ENCODE measurements at regions not wholly inside any gene's neighbourhood (a gene's known extent, or its start where the extent isn't known, plus 50 kb on each side); places are given as distances from the start of the nearest gene placed in this dataset.

DNA sequence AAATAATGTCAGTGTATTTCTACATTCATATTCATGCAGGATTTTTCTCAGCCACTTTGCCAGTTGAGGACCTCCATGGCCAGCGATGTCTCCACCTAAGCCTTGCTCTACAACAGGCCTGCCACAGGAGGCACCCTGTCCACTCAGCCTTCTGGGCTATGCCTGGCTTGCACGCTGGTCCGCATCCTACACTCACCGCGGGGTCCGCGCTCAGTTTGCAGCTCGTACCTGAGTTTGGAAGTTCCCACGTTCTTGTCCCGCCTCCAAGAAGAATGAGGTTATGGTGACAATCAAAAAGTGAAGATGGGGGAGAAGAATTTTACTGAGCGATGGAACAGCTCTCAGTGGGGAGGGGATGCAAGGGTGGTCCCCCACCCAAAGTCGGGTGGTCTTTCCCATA lies 93.6 kb upstream of the GRIK1 start:
- H3K36me3 ChIP-seq (ENCODE audit: control insufficient read depth, insufficient read depth, low read length): no peaks in the 10 kb centered on the region
- no peaks in the 10 kb centered on the region for H3K79me2 ChIP-seq (ENCODE audit: control insufficient read depth, insufficient read depth, low read length)
- no peaks in the 10 kb centered on the region for H4K20me1 ChIP-seq (ENCODE audit: control insufficient read depth, extremely low read depth, insufficient read depth, low read length)
- no peak overlapping the region for H3K9ac ChIP-seq (ENCODE audit: insufficient read depth, low read length)
- TF ChIP-seq EZH2 (IDR thresholded peaks at IDR 0.05; ENCODE audit: low read length, missing control alignments): no peak
- TF ChIP-seq, protein P1, sequence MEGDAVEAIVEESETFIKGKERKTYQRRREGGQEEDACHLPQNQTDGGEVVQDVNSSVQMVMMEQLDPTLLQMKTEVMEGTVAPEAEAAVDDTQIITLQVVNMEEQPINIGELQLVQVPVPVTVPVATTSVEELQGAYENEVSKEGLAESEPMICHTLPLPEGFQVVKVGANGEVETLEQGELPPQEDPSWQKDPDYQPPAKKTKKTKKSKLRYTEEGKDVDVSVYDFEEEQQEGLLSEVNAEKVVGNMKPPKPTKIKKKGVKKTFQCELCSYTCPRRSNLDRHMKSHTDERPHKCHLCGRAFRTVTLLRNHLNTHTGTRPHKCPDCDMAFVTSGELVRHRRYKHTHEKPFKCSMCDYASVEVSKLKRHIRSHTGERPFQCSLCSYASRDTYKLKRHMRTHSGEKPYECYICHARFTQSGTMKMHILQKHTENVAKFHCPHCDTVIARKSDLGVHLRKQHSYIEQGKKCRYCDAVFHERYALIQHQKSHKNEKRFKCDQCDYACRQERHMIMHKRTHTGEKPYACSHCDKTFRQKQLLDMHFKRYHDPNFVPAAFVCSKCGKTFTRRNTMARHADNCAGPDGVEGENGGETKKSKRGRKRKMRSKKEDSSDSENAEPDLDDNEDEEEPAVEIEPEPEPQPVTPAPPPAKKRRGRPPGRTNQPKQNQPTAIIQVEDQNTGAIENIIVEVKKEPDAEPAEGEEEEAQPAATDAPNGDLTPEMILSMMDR (conservative IDR thresholded peaks at IDR 0.05 in 1 of 2, IDR thresholded peaks at IDR 0.05 in 1 of 2; ENCODE audit: low read depth in 1 of 2, low read length in 2 of 2): no peak
- no peaks in the 10 kb centered on the region for H3K4me1 ChIP-seq (ENCODE audit: control insufficient read depth, extremely low read depth, insufficient read depth, low read length)
- no peak overlapping the region for H3K4me3 ChIP-seq (replicated peaks in 1 of 4; ENCODE audit: control extremely low read depth in 1 of 4, insufficient read depth in 1 of 4, low read depth in 3 of 4, low read length in 4 of 4)
- no peak overlapping the region for H2AFZ ChIP-seq (ENCODE audit: low read length)
- no peak overlapping the region for H3K4me2 ChIP-seq (ENCODE audit: extremely low read depth, insufficient read depth, low read length)
- H3K27ac ChIP-seq (ENCODE audit: insufficient read depth, low read length): no peak overlapping the region
- no peak for DNase-seq (ENCODE audit: low read depth in 2 of 2)
- H3K27me3 ChIP-seq (ENCODE audit: control insufficient read depth, insufficient read depth, low read length): no peaks in the 10 kb centered on the region
- H3K9me3 ChIP-seq (ENCODE audit: control insufficient read depth, insufficient read depth, low read depth, low read length): no peaks in the 10 kb centered on the region

DNA sequence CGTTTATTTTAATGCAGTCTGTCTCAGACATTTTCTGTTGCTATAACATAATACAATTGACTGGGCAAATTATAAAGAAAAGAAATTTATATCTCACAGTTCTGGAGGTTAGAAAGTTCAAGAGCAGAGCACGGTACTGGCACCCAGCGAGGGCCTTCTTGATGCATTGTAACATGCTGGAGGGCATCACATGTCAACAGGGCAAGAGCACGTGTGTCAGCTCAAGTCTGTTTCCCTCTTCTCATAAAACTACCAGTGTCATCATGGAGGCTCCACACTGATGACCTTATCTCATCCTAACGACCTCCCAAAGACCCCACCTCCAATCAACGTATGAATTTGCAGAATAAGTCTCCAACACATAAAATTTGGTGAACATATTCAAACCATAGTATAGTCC lies 90.6 kb upstream of the GRIK1 start:
- Histone ChIP-seq H2AFZ (ENCODE audit: low read length) (no peak overlapping the region), H3K9me3 (ENCODE audit: control insufficient read depth, insufficient read depth, low read depth, low read length) (no peaks in the 10 kb centered on the region), H3K4me2 (ENCODE audit: extremely low read depth, insufficient read depth, low read length) (no peak overlapping the region), H3K79me2 (ENCODE audit: control insufficient read depth, insufficient read depth, low read length) (no peaks in the 10 kb centered on the region), H3K36me3 (ENCODE audit: control insufficient read depth, insufficient read depth, low read length) (no peaks in the 10 kb centered on the region), H3K9ac (ENCODE audit: insufficient read depth, low read length) (no peak overlapping the region), H3K4me3 (replicated peaks in 1 of 4; ENCODE audit: control extremely low read depth in 1 of 4, insufficient read depth in 1 of 4, low read depth in 3 of 4, low read length in 4 of 4) (no peak overlapping the region), H3K4me1 (ENCODE audit: control insufficient read depth, extremely low read depth, insufficient read depth, low read length) (no peaks in the 10 kb centered on the region), H3K27ac (ENCODE audit: insufficient read depth, low read length) (no peak overlapping the region), H3K27me3 (ENCODE audit: control insufficient read depth, insufficient read depth, low read length) (no peaks in the 10 kb centered on the region), H4K20me1 (ENCODE audit: control insufficient read depth, extremely low read depth, insufficient read depth, low read length) (no peaks in the 10 kb centered on the region)
- TF ChIP-seq EZH2 (IDR thresholded peaks at IDR 0.05; ENCODE audit: low read length, missing control alignments): no peak
- TF ChIP-seq, protein P1 (conservative IDR thresholded peaks at IDR 0.05 in 1 of 2, IDR thresholded peaks at IDR 0.05 in 1 of 2; ENCODE audit: low read depth in 1 of 2, low read length in 2 of 2): no peak
- DNase-seq (ENCODE audit: low read depth in 2 of 2): no peak

DNA sequence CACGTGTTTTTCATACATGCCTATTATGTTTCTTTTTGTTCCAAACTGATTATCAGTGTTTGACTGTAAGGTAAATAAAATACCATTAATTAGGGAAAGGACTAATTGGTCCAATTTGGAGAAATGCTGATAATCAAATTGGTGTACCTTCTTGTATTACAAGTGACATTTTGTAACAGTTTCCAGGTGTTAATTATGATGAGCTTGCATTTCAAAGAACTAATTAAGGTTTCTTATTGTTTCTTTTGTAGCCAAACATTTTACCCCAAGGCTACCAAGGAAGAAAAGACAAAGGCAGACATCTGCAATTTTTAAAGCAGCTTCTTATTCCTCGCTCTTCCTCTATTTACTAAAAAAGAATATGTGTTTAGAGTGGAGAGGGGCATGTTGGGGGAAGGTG lies 88.7 kb upstream of the GRIK1 start:
- no peak overlapping the region for H3K4me2 ChIP-seq (ENCODE audit: extremely low read depth, insufficient read depth, low read length)
- no peak overlapping the region for H3K4me3 ChIP-seq (replicated peaks in 1 of 4; ENCODE audit: control extremely low read depth in 1 of 4, insufficient read depth in 1 of 4, low read depth in 3 of 4, low read length in 4 of 4)
- DNase-seq (ENCODE audit: low read depth in 2 of 2): no peak
- no peaks in the 10 kb centered on the region for H3K36me3 ChIP-seq (ENCODE audit: control insufficient read depth, insufficient read depth, low read length)
- H3K9me3 ChIP-seq (ENCODE audit: control insufficient read depth, insufficient read depth, low read depth, low read length): no peaks in the 10 kb centered on the region
- no peaks in the 10 kb centered on the region for H4K20me1 ChIP-seq (ENCODE audit: control insufficient read depth, extremely low read depth, insufficient read depth, low read length)
- H3K27ac ChIP-seq (ENCODE audit: insufficient read depth, low read length): no peak overlapping the region
- H3K9ac ChIP-seq (ENCODE audit: insufficient read depth, low read length): no peak overlapping the region
- no peaks in the 10 kb centered on the region for H3K79me2 ChIP-seq (ENCODE audit: control insufficient read depth, insufficient read depth, low read length)
- no peaks in the 10 kb centered on the region for H3K27me3 ChIP-seq (ENCODE audit: control insufficient read depth, insufficient read depth, low read length)
- TF ChIP-seq EZH2 (IDR thresholded peaks at IDR 0.05; ENCODE audit: low read length, missing control alignments): no peak
- TF ChIP-seq, protein P1 (conservative IDR thresholded peaks at IDR 0.05 in 1 of 2, IDR thresholded peaks at IDR 0.05 in 1 of 2; ENCODE audit: low read depth in 1 of 2, low read length in 2 of 2): no peak
- H2AFZ ChIP-seq (ENCODE audit: low read length): no peak overlapping the region
- H3K4me1 ChIP-seq (ENCODE audit: control insufficient read depth, extremely low read depth, insufficient read depth, low read length): no peaks in the 10 kb centered on the region

All from fibroblast of lung (primary cell).